ENCODE measurements at regions not wholly inside any gene's neighbourhood (a gene's known extent, or its start where the extent isn't known, plus 50 kb on each side); places are given as distances from the start of the nearest gene placed in this dataset.

- TF ChIP-seq ZNF556 (CRISPR knock-in tag; IDR thresholded peaks at IDR 0.05; ENCODE audit: borderline replicate concordance), result no peak
- TF ChIP-seq KDM6A (CRISPR knock-in tag; IDR thresholded peaks at IDR 0.05; ENCODE audit: low read depth), result no peak
These were observed 50.6 kb upstream of the SLC45A1 start (continued) for GRCh38 chr1:8267307-8267706.

- no peaks in the 10 kb centered on the region for H4K20me1 ChIP-seq (ENCODE audit: insufficient read depth, low read length)
- TF ChIP-seq ZNF615 (CRISPR knock-in tag; IDR thresholded peaks at IDR 0.05; ENCODE audit: borderline replicate concordance), result no peak
- no peak for TF ChIP-seq HOXA5 (CRISPR knock-in tag; IDR thresholded peaks at IDR 0.05)
- H3K79me2 ChIP-seq (ENCODE audit: insufficient read depth, low read length), result no peaks in the 10 kb centered on the region
- ATAC-seq (no peak), FAIRE-seq (no peak), DNase-seq (ENCODE audit: low spot score) (no peak)
- no TSS peak for BruUV-seq (replicated peaks)
- no peak overlapping the region for H3K27ac ChIP-seq (ENCODE audit: extremely low read length, insufficient read depth, low read length)
- no peaks in the 10 kb centered on the region for H3K9me3 ChIP-seq (ENCODE audit: low read length)
- no peak overlapping the region for H3K9ac ChIP-seq (ENCODE audit: insufficient read depth, low read depth, low read length)
- peaks cover 34% of the 10 kb centered on the region for H3K4me1 ChIP-seq (ENCODE audit: insufficient read depth, low read length)
- POLR2A ChIA-PET, result no interaction called here
- H3K4me2 ChIP-seq (ENCODE audit: low read depth, low read length), result no peak overlapping the region
- no peak overlapping the region for H3K4me3 ChIP-seq (replicated peaks in 1 of 3; ENCODE audit: insufficient read depth in 1 of 3, low read depth in 2 of 3, low read length in 3 of 3)
- H2AFZ ChIP-seq (ENCODE audit: low read length), result no peak overlapping the region
- no peaks in the 10 kb centered on the region for H3K27me3 ChIP-seq (ENCODE audit: control insufficient read depth in 1 of 2, insufficient read depth in 2 of 2, low read length in 2 of 2)
- intact Hi-C loops (cut with micrococcal nuclease; ENCODE audit: unreplicated experiment), result no loop called here
- no peaks in the 10 kb centered on the region for H3K36me3 ChIP-seq (replicated peaks in 1 of 2; ENCODE audit: control insufficient read depth in 1 of 2, insufficient read depth in 2 of 2, low read length in 2 of 2)
- 70% methylated on average over 8 of the region's 8 CpGs for WGBS (ENCODE audit: low lambda C conversion rate)
- CTCF ChIA-PET (ENCODE audit: low intra/inter-chr PET ratio, low total read pairs), result no interaction called here
- in situ Hi-C loops (cut with HindIII; ENCODE audit: extremely low pct_ligation_motif_present, low pct_unique_long_range_greater_than_20kb), result no loop called here
These were observed 51.3 kb upstream of the SLC45A1 start for GRCh38 chr1:8266436-8267165.

GRCh38 chr1:8263791-8264190 is 54.1 kb upstream of the SLC45A1 start:
- Histone ChIP-seq H3K27me3 (ENCODE audit: control insufficient read depth in 1 of 2, insufficient read depth in 2 of 2, low read length in 2 of 2) (no peaks in the 10 kb centered on the region), H3K9me3 (ENCODE audit: low read length) (no peaks in the 10 kb centered on the region), H2AFZ (ENCODE audit: low read length) (no peak overlapping the region), H4K20me1 (ENCODE audit: insufficient read depth, low read length) (no peaks in the 10 kb centered on the region), H3K4me3 (replicated peaks in 1 of 3; ENCODE audit: insufficient read depth in 1 of 3, low read depth in 2 of 3, low read length in 3 of 3) (no peak overlapping the region), H3K4me1 (ENCODE audit: insufficient read depth, low read length) (peaks cover 48% of the 10 kb centered on the region), H3K27ac (ENCODE audit: extremely low read length, insufficient read depth, low read length) (peak overlapping the region; percentile 44), H3K36me3 (replicated peaks in 1 of 2; ENCODE audit: control insufficient read depth in 1 of 2, insufficient read depth in 2 of 2, low read length in 2 of 2) (no peaks in the 10 kb centered on the region), H3K9ac (ENCODE audit: insufficient read depth, low read depth, low read length) (no peak overlapping the region), H3K79me2 (ENCODE audit: insufficient read depth, low read length) (no peaks in the 10 kb centered on the region), H3K4me2 (ENCODE audit: low read depth, low read length) (no peak overlapping the region)
- intact Hi-C loops (cut with micrococcal nuclease; ENCODE audit: unreplicated experiment), result no loop called here
- DNase-seq (ENCODE audit: low spot score), result no peak
- no peak for FAIRE-seq
- ChIA-PET POLR2A (interaction anchor here (1.2 kb wide), 1 partner anchor 9 kb away, joined by 5 read pairs; no protein-coding TSS in a partner anchor), CTCF (ENCODE audit: low intra/inter-chr PET ratio, low total read pairs) (no interaction called here)
- TF ChIP-seq JDP2 (CRISPR knock-in tag; IDR thresholded peaks at IDR 0.05; ENCODE audit: borderline replicate concordance) (no peak), ZEB1 (IDR thresholded peaks at IDR 0.05; ENCODE audit: insufficient replicate concordance, low read depth) (no peak), ARID5B (CRISPR knock-in tag; IDR thresholded peaks at IDR 0.05) (no peak), MIXL1 (CRISPR knock-in tag; IDR thresholded peaks at IDR 0.05) (no peak), SMAD3 (CRISPR knock-in tag; IDR thresholded peaks at IDR 0.05) (no peak), TFAP4 (IDR thresholded peaks at IDR 0.05; ENCODE audit: borderline replicate concordance, low read depth) (no peak), ZNF543 (CRISPR knock-in tag; IDR thresholded peaks at IDR 0.05) (no peak), SSRP1 (CRISPR knock-in tag; IDR thresholded peaks at IDR 0.05) (no peak), ZBTB20 (CRISPR knock-in tag; IDR thresholded peaks at IDR 0.05; ENCODE audit: borderline replicate concordance, low read depth) (no peak), ASH2L (IDR thresholded peaks at IDR 0.05; ENCODE audit: insufficient read length, low read depth, low read length) (no peak)
- no TSS peak for BruUV-seq (replicated peaks)
- in situ Hi-C loops (cut with HindIII; ENCODE audit: extremely low pct_ligation_motif_present, low pct_unique_long_range_greater_than_20kb), result no loop called here
- ATAC-seq, result no peak
- 97% methylated on average over 4 of the region's 4 CpGs for WGBS (ENCODE audit: low lambda C conversion rate)
